Spleen (tissue), 11 donors: ENCODE measurements at regions not wholly inside any gene's neighbourhood (a gene's known extent, or its start where the extent isn't known, plus 50 kb on each side); places are given as distances from the start of the nearest gene placed in this dataset.

Source experiments
- DNase-seq: peaks from one replicate; pipeline ENCODE4 v3.0.0-alpha.2; 2020
- H3K27ac ChIP-seq, 8 donors: fragments of 200-600 bp; sonication (generic) in 7 of 8; 1 replicate in 4 of 8; 2 replicates in 4 of 8; pipeline versions ENCODE4 v1.5.0 to v1.8.0; 2016 to 2021; ENCODE audit warnings: inconsistent platforms in 4 of 8, mild to moderate bottlenecking in 4 of 8, moderate library complexity in 1 of 8
- H3K27me3 ChIP-seq, 7 donors: fragments of 200-600 bp; sonication (generic) in 6 of 7; replicated peaks in 1 of 7; 1 replicate in 4 of 7; 2 replicates in 3 of 7; pipeline versions ENCODE4 v1.5.0 to v1.8.0; 2016 to 2021; ENCODE audit warnings: inconsistent platforms in 3 of 7, mild to moderate bottlenecking in 1 of 7
- H3K36me3 ChIP-seq, 6 donors: fragments of 200-600 bp; sonication (generic) in 5 of 6; 1 replicate in 4 of 6; 2 replicates in 2 of 6; pipeline versions ENCODE4 v1.5.0 to v1.8.0; 2016 to 2021; ENCODE audit warnings: inconsistent platforms in 2 of 6
- H3K4me1 ChIP-seq, 6 donors: fragments of 200-600 bp; sonication (generic) in 5 of 6; 1 replicate in 3 of 6; 2 replicates in 3 of 6; pipeline versions ENCODE4 v1.5.0 to v1.8.0; 2016 to 2021; ENCODE audit warnings: inconsistent platforms in 3 of 6
- H3K4me3 ChIP-seq, 8 donors: fragments of 200-600 bp; sonication (generic) in 7 of 8; 1 replicate in 4 of 8; 2 replicates in 4 of 8; pipeline versions ENCODE4 v1.5.0 to v1.8.0; 2016 to 2021; ENCODE audit warnings: inconsistent platforms in 4 of 8, mild to moderate bottlenecking in 4 of 8, moderate library complexity in 2 of 8
- H3K9me3 ChIP-seq, 8 donors: fragments of 200-600 bp; sonication (generic) in 7 of 8; 1 replicate in 4 of 8; 2 replicates in 4 of 8; pipeline versions ENCODE4 v1.5.0 to v1.8.0; 2016 to 2021; ENCODE audit warnings: inconsistent platforms in 4 of 8
- POLR2A ChIP-seq, 3 donors: fragments of 450-650 bp; IDR thresholded peaks; one replicate each; pipeline ENCODE4 v1.5.1; 2017; ENCODE audit warnings: antibody characterized with exemption in 3 of 3, mild to moderate bottlenecking in 1 of 3
- POLR2AphosphoS5 ChIP-seq, 3 donors: sonication (generic); formaldehyde crosslinking; IDR thresholded peaks; one replicate each; pipeline ENCODE4 v1.5.1; 2017; ENCODE audit warnings: antibody characterized with exemption in 3 of 3
- WGBS, 5 donors: extraction: QIAGEN DNeasy Blood & Tissue Kit in 3 of 5; methylation state at CpG; one replicate each; pipeline versions ENCODE4 v1.1.5 to v1.1.7; 2013 to 2018; 5-methylcytosine and 5-hydroxymethylcytosine counted together
- intact Hi-C: fragments of 100-400 bp; cut with DNase I; formaldehyde crosslinking; loops from one replicate; pipeline ENCODE4 v1.15.0; 2023; ENCODE audit warnings: low total_unique reads
- TF ChIP-seq, protein P1 (sequence below), 11 experiments: fragments of 200-600 bp in 7 of 11; fragments of 450-650 bp in 4 of 11; sonication (generic) in 4 of 11; IDR thresholded peaks in 8 of 11; conservative IDR thresholded peaks in 3 of 11; 1 replicate in 7 of 11; 2 replicates in 4 of 11; pipeline versions ENCODE4 v1.4.0 to v1.8.0; 2016 to 2021; ENCODE audit warnings: antibody characterized with exemption in 11 of 11, inconsistent platforms in 4 of 11, mild to moderate bottlenecking in 1 of 11
- donor health status: healthy with polysubstance abuse.
- donor health status: DM: no; HTN: no; CAD: no; lungs with moderate emphysema.
- donor health status: DM: no; HTN: no; CAD: no.
- donor health status: Bipolar disorder and iron deficiency.
- donor health status: healthy.
- donor health status: DM: no; HTN: no; CAD: no.
- donor health status: DM: yes; HTN: yes; CAD: no.

DNA sequence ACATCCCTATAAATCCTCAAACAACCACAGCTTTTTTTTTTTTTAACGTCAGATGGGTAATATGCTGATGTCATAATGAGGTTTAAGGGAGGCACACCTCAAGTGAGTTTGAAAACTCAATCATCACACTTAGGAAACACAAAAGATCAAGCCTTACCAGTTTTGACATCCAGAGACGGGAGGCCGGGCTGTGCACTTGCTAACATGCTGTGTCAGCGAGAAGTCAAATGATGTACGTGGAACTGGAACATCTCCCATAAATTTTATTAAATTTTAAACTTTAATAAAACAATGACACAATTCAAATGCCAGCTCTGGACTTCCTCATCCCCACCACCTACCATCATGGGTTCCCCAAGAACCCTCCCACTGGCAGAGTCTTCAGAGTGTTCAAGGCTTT, 117.6 kb downstream of the C5orf15 start:
- peaks cover 0 to 33% (median 0%) of the 10 kb centered on the region in 7 donors for H3K27me3 ChIP-seq
- no peak for TF ChIP-seq POLR2A (IDR thresholded peaks at IDR 0.05)
- TF ChIP-seq POLR2AphosphoS5 (IDR thresholded peaks at IDR 0.05) = no peak
- TF ChIP-seq, protein P1, sequence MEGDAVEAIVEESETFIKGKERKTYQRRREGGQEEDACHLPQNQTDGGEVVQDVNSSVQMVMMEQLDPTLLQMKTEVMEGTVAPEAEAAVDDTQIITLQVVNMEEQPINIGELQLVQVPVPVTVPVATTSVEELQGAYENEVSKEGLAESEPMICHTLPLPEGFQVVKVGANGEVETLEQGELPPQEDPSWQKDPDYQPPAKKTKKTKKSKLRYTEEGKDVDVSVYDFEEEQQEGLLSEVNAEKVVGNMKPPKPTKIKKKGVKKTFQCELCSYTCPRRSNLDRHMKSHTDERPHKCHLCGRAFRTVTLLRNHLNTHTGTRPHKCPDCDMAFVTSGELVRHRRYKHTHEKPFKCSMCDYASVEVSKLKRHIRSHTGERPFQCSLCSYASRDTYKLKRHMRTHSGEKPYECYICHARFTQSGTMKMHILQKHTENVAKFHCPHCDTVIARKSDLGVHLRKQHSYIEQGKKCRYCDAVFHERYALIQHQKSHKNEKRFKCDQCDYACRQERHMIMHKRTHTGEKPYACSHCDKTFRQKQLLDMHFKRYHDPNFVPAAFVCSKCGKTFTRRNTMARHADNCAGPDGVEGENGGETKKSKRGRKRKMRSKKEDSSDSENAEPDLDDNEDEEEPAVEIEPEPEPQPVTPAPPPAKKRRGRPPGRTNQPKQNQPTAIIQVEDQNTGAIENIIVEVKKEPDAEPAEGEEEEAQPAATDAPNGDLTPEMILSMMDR (IDR thresholded peaks at IDR 0.05 in 8 of 11, conservative IDR thresholded peaks at IDR 0.05 in 3 of 11) = no peak
- intact Hi-C loops = no loop called here

DNA sequence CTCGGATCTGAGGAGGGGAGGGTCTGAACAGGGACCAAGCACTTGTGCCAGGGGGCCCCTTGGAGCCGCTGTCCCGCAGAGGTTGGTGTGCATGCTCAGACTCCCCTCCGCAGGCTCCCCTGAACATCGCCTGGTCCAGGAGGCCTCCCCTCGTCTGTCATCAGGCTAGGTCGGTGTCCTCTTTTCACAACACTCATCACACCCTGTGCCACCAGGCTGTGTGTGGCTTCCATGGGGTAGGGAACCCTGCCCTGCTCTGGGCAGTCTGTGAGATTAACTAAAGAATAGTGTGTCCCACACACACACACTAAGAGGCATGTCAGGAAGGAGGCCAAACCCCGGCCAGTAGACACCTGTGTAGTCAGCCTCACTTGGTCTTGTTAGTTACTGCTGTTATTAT, 119.3 kb downstream of the C5orf15 start:
- H3K27ac ChIP-seq = no peak overlapping the region
- no peak for DNase-seq
- peaks cover 0 to 9% (median 0%) of the 10 kb centered on the region in 6 donors for H3K4me1 ChIP-seq
- TF ChIP-seq POLR2A (IDR thresholded peaks at IDR 0.05) = no peak
- TF ChIP-seq, protein P1 (IDR thresholded peaks at IDR 0.05 in 8 of 11, conservative IDR thresholded peaks at IDR 0.05 in 3 of 11) = no peak
- TF ChIP-seq POLR2AphosphoS5 (IDR thresholded peaks at IDR 0.05) = no peak
- H3K27me3 ChIP-seq = peaks cover 0 to 27% (median 0%) of the 10 kb centered on the region in 7 donors
- no peak overlapping the region for H3K4me3 ChIP-seq
- no peaks in the 10 kb centered on the region for H3K36me3 ChIP-seq
- 77 to 86% (median 79%) methylated on average over 8 of the region's 8 CpGs for WGBS, 5 donors
- intact Hi-C loops = no loop called here
- H3K9me3 ChIP-seq = no peaks in the 10 kb centered on the region

More for the DNA sequence above, 117.6 kb downstream of the C5orf15 start:
- WGBS, 5 donors = 85 to 95% (median 93%) methylated on average over 5 of the region's 5 CpGs
- DNase-seq = no peak
- Histone ChIP-seq H3K27ac (no peak overlapping the region), H3K4me1 (peaks cover 0 to 9% (median 0%) of the 10 kb centered on the region in 6 donors), H3K36me3 (no peaks in the 10 kb centered on the region), H3K4me3 (no peak overlapping the region), H3K9me3 (no peaks in the 10 kb centered on the region)

DNA sequence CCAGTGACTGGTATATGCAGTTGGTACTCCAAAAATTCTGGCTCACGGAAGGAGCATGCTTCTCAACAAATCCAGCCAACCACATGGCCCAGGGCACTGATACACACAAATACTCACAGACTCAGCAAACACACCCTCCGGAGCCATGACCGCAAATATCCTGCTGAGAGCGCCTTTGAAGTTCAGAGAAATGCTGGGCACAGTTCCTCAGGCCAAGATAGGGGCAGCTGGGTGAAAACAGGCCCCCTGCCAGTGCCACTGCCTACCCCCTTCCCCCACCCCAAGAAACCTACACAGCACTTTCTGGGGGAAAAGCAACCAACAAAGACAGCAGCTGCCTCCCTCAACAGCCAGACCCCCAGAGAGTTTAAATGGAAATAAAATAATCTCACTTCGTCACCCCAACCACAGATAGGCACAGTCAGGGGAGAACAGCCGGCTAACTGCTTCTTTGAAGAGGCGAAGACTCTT, 120.0 kb downstream of the C5orf15 start:
- DNase-seq = no peak
- peaks cover 0 to 27% (median 0%) of the 10 kb centered on the region in 7 donors for H3K27me3 ChIP-seq
- H3K4me3 ChIP-seq = no peak overlapping the region
- TF ChIP-seq POLR2AphosphoS5 (IDR thresholded peaks at IDR 0.05) (no peak), POLR2A (IDR thresholded peaks at IDR 0.05) (no peak)
- TF ChIP-seq, protein P1 (IDR thresholded peaks at IDR 0.05 in 8 of 11, conservative IDR thresholded peaks at IDR 0.05 in 3 of 11) = no peak
- WGBS, 5 donors = 55 to 72% (median 69%) methylated on average over 6 to 7 of the region's 7 CpGs
- no peaks in the 10 kb centered on the region for H3K36me3 ChIP-seq
- H3K4me1 ChIP-seq = peaks cover 0 to 9% (median 0%) of the 10 kb centered on the region in 6 donors
- H3K9me3 ChIP-seq = no peaks in the 10 kb centered on the region
- intact Hi-C loops = no loop called here
- no peak overlapping the region for H3K27ac ChIP-seq

DNA sequence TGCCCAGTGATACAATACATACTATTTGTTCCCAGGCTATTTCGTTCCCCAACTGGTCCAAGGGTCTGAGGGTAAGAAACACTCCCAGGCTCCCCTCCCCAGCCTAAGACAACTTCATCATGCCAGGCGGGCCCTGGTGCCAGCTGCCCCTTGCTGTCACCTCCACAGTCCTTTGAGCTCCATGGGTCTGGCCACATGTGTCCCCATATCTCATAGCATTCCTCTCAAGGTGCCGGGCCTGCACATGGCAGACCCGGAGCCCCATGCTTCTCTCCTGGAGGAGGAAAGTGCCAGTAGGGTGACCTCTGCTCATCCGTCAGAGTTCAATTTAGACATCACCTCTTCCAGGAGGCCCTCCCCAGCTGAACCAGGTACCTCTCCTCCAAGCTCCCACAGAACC, 120.5 kb downstream of the C5orf15 start:
- DNase-seq = no peak
- WGBS, 5 donors = 90 to 96% (median 92%) methylated on average over 5 of the region's 5 CpGs
- intact Hi-C loops = no loop called here
- Histone ChIP-seq H3K4me3 (no peak overlapping the region), H3K36me3 (no peaks in the 10 kb centered on the region), H3K4me1 (peaks cover 0 to 9% (median 0%) of the 10 kb centered on the region in 6 donors), H3K9me3 (no peaks in the 10 kb centered on the region), H3K27ac (no peak overlapping the region), H3K27me3 (peaks cover 0 to 27% (median 0%) of the 10 kb centered on the region in 7 donors)
- no peak for TF ChIP-seq POLR2AphosphoS5 (IDR thresholded peaks at IDR 0.05)
- TF ChIP-seq, protein P1 (IDR thresholded peaks at IDR 0.05 in 8 of 11, conservative IDR thresholded peaks at IDR 0.05 in 3 of 11) = no peak
- no peak for TF ChIP-seq POLR2A (IDR thresholded peaks at IDR 0.05)
